NOMO-1 treated with dmso at 0.1 percent for 144 hours (cell line): ENCODE measurements at regions not wholly inside any gene's neighbourhood (a gene's known extent, or its start where the extent isn't known, plus 50 kb on each side); places are given as distances from the start of the nearest gene placed in this dataset.
"Not testable (repeated sequence)": the region's sequence is repeated elsewhere in the genome, so short reads cannot be mapped to it uniquely, and the experiment has no call there.

ENCODE experiments used
- DNase-seq: peaks from one replicate; lab custom pipeline; 2025; ENCODE audit not compliant: unreplicated experiment; lab: John Stamatoyannopoulos, UW

GRCh38 chr18:40120796-40121391 is 1834.1 kb upstream of the PIK3C3 start:
- DNase-seq, result no peak

GRCh38 chr18:40120356-40120755 is 1834.7 kb upstream of the PIK3C3 start:
- DNase-seq, result no peak

- not testable (repeated sequence) for DNase-seq
These were observed 1835.5 kb upstream of the PIK3C3 start for GRCh38 chr18:40119581-40119980.

- DNase-seq, result no peak
These were observed 1844.6 kb upstream of the PIK3C3 start for GRCh38 chr18:40110455-40110854.

GRCh38 chr18:40109252-40110049 is 1845.6 kb upstream of the PIK3C3 start:
- DNase-seq, result no peak

GRCh38 chr18:40108596-40108995 is 1846.4 kb upstream of the PIK3C3 start:
- no peak for DNase-seq

GRCh38 chr18:40102903-40103302 is 1852.1 kb upstream of the PIK3C3 start:
- no peak for DNase-seq

GRCh38 chr18:40099641-40100040 is 1855.4 kb upstream of the PIK3C3 start:
- no peak for DNase-seq

- no peak for DNase-seq
These were observed 1858.4 kb upstream of the PIK3C3 start for GRCh38 chr18:40096675-40097074.

GRCh38 chr18:40094441-40094840 is 1860.6 kb upstream of the PIK3C3 start:
- DNase-seq, result no peak

GRCh38 chr18:40088130-40088529 is 1866.9 kb upstream of the PIK3C3 start:
- DNase-seq, result no peak

- DNase-seq, result no peak
These were observed 1875.2 kb upstream of the PIK3C3 start for GRCh38 chr18:40079786-40080185.

GRCh38 chr18:40075616-40076015 is 1879.4 kb upstream of the PIK3C3 start:
- DNase-seq, result no peak

GRCh38 chr18:40072761-40073160 is 1882.3 kb upstream of the PIK3C3 start:
- no peak for DNase-seq

GRCh38 chr18:40066368-40066767 is 1888.7 kb upstream of the PIK3C3 start:
- no peak for DNase-seq

- no peak for DNase-seq
These were observed 1891.5 kb upstream of the PIK3C3 start for GRCh38 chr18:40063488-40063887.

GRCh38 chr18:40061086-40061485 is 1893.9 kb upstream of the PIK3C3 start:
- no peak for DNase-seq

GRCh38 chr18:40060562-40060961 is 1894.5 kb upstream of the PIK3C3 start:
- DNase-seq, result no peak

- no peak for DNase-seq
These were observed 1896.0 kb upstream of the PIK3C3 start for GRCh38 chr18:40058811-40059570.

GRCh38 chr18:40056079-40056692 is 1898.8 kb upstream of the PIK3C3 start:
- DNase-seq, result no peak

GRCh38 chr18:40055262-40055661 is 1899.8 kb upstream of the PIK3C3 start:
- DNase-seq, result no peak

- DNase-seq, result no peak
These were observed 1905.3 kb upstream of the PIK3C3 start for GRCh38 chr18:40049716-40050115.
